Esophagus (tissue), 2 donors: ENCODE measurements at regions not wholly inside any gene's neighbourhood (a gene's known extent, or its start where the extent isn't known, plus 50 kb on each side); places are given as distances from the start of the nearest gene placed in this dataset.

Experiments
- H3K27ac ChIP-seq, 2 donors: one replicate each; pipeline ENCODE4 v1.5.1; 2013; ENCODE audit warnings: low read depth in 2 of 2, mild to moderate bottlenecking in 2 of 2, inconsistent platforms in 1 of 2, low read length in 1 of 2, moderate library complexity in 1 of 2
- H3K27me3 ChIP-seq, 2 donors: one replicate each; pipeline ENCODE4 v1.6.1; 2013; ENCODE audit warnings: low read length in 2 of 2, control low read depth in 1 of 2, mild to moderate bottlenecking in 1 of 2; ENCODE audit not compliant: insufficient read depth in 2 of 2, control insufficient read depth in 1 of 2
- H3K36me3 ChIP-seq, 2 donors: one replicate each; pipeline ENCODE4 v1.6.1; 2013; ENCODE audit warnings: low read length in 1 of 2; ENCODE audit not compliant: control insufficient read depth in 2 of 2, insufficient read depth in 2 of 2
- H3K4me1 ChIP-seq, 2 donors: one replicate each; pipeline ENCODE4 v1.6.1; 2013; ENCODE audit warnings: low read length in 1 of 2; ENCODE audit not compliant: control insufficient read depth in 2 of 2, insufficient read depth in 2 of 2
- H3K4me3 ChIP-seq, 2 donors: one replicate each; pipeline ENCODE4 v1.5.1; 2013; ENCODE audit warnings: low read length in 2 of 2, mild to moderate bottlenecking in 2 of 2, low read depth in 1 of 2, moderate library complexity in 1 of 2
- H3K9me3 ChIP-seq, 2 donors: one replicate each; pipeline ENCODE4 v1.6.1; 2013; ENCODE audit warnings: mild to moderate bottlenecking in 2 of 2, low read depth in 1 of 2, low read length in 1 of 2, moderate library complexity in 1 of 2; ENCODE audit not compliant: control insufficient read depth in 2 of 2, insufficient read depth in 1 of 2
- WGBS, 2 donors: extraction: QIAGEN DNeasy Blood & Tissue Kit; methylation state at CpG; one replicate each; pipeline ENCODE4 v1.1.7; 2013; 5-methylcytosine and 5-hydroxymethylcytosine counted together
- donor health status: healthy with polysubstance abuse.
- donor health status: Bipolar disorder and iron deficiency.

DNA sequence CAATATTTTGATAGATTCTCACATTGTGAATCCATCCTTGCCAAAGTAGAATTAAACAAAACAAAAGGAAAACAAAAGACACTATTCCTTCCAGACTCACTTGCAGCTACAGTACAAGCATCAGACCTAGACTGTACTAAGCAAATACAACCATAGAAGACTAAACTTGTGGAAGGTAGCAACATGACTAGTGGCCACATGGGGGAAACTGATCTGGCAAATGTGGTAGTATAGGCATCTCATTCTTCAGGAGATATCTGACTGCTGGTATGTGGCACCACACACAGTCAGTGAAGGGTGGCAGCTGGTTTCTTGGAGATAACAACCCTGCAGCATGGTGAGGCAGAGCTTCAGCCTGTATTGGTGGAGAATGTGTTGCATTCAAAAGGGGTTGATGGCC is 81.0 kb upstream of the ACVR2A start:
- no peaks in the 10 kb centered on the region for H3K4me1 ChIP-seq
- no peaks in the 10 kb centered on the region for H3K27me3 ChIP-seq
- H3K9me3 ChIP-seq = no peaks in the 10 kb centered on the region
- H3K36me3 ChIP-seq = no peaks in the 10 kb centered on the region
- H3K27ac ChIP-seq = no peak overlapping the region
- H3K4me3 ChIP-seq = no peak overlapping the region

DNA sequence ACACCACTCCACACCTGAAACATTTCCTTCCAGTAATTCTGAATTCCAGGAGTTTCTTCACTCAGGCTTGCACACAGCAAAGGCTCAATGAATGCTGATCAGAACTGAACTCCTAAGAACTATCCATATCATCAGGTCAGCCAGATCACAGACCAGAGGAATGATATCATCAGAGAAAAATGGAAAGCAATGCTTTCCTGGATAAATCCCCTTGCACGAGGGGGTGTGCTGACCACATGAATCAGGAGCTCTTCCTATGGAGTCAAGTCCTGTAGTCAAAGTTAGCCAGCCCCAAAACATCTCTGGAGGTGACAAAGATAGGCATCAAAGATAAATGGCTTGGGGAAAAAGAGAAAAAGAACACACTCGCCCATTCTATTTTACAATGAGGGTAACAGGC is 83.8 kb upstream of the ACVR2A start:
- no peaks in the 10 kb centered on the region for H3K9me3 ChIP-seq

DNA sequence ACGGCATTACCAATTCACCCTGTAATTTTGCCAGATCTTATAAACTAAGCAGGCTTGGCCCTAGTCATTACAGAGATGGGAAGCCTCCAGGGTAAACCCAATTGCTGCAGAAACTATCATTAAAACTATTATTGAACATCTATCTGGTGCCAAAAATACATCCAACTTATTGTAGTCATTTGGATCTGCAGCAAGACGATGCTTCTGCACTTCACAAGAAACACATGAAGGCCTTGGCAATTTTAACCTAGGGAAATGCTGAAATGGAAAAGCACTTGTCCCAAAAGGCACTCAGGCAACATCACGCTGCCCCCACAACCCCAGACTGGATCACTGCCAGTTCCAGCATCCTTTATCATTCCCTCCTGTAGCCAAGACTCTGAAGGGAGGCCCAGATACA is 85.3 kb upstream of the ACVR2A start:
- no peaks in the 10 kb centered on the region for H3K27me3 ChIP-seq
- no peak overlapping the region for H3K27ac ChIP-seq
- no peaks in the 10 kb centered on the region for H3K36me3 ChIP-seq
- H3K9me3 ChIP-seq = no peaks in the 10 kb centered on the region
- 53 to 69% methylated on average over 3 of the region's 3 CpGs for WGBS, 2 donors
- no peaks in the 10 kb centered on the region for H3K4me1 ChIP-seq
- no peak overlapping the region for H3K4me3 ChIP-seq

More for the DNA sequence above, 83.8 kb upstream of the ACVR2A start:
- no peak overlapping the region for H3K27ac ChIP-seq
- no peaks in the 10 kb centered on the region for H3K4me1 ChIP-seq
- no peaks in the 10 kb centered on the region for H3K36me3 ChIP-seq
- 73 to 77% methylated on average over 2 of the region's 2 CpGs for WGBS, 2 donors
- H3K4me3 ChIP-seq = no peak overlapping the region
- no peaks in the 10 kb centered on the region for H3K27me3 ChIP-seq

DNA sequence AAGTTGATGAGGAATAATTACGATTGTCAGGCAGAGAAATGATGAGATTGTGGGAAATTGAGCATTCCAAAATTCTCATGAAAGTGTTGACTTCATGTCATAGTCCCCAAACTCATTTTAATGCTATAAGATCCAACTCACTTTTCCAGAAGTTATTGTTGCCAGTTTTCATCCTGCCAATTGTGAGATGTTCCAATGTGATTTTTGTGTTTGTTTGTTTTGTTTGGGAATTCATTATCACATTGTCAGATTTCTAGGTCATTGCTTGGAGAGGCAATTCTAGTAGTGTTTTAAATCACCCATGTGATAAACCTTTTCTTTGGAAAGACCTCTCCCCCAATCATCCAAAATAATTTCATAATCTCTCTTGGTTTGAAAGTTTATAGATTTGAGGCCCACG is 86.0 kb upstream of the ACVR2A start:
- H3K4me3 ChIP-seq = no peak overlapping the region
- H3K9me3 ChIP-seq = no peaks in the 10 kb centered on the region
- H3K36me3 ChIP-seq = no peaks in the 10 kb centered on the region
- H3K27ac ChIP-seq = no peak overlapping the region
- H3K27me3 ChIP-seq = no peaks in the 10 kb centered on the region
- WGBS, 2 donors = 85 to 86% methylated on average over 2 of the region's 2 CpGs
- no peaks in the 10 kb centered on the region for H3K4me1 ChIP-seq

DNA sequence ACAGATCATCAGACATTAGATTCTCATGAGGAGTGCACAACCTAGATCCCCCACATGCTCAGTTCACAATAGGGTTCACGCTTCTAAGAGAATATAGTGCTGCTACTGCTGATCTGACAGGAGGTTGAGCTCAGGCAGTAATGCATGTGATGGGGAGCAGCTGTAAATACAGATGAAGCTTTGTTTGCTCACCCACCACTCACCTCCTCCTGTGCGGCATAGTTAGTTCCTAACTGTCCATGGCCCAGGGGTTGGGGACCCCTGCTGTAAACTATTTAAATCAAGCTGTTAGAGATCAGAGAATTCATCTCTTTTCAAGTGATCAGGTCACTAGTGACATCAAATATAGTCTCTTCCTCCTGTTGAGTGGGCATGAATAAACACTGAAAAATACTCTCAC is 88.8 kb upstream of the ACVR2A start:
- no peaks in the 10 kb centered on the region for H3K9me3 ChIP-seq
- no peaks in the 10 kb centered on the region for H3K27me3 ChIP-seq
- H3K27ac ChIP-seq = no peak overlapping the region
- WGBS, 2 donors = 79 to 84% methylated on average over 2 of the region's 2 CpGs
- no peaks in the 10 kb centered on the region for H3K4me1 ChIP-seq
- no peaks in the 10 kb centered on the region for H3K36me3 ChIP-seq
- H3K4me3 ChIP-seq = no peak overlapping the region

DNA sequence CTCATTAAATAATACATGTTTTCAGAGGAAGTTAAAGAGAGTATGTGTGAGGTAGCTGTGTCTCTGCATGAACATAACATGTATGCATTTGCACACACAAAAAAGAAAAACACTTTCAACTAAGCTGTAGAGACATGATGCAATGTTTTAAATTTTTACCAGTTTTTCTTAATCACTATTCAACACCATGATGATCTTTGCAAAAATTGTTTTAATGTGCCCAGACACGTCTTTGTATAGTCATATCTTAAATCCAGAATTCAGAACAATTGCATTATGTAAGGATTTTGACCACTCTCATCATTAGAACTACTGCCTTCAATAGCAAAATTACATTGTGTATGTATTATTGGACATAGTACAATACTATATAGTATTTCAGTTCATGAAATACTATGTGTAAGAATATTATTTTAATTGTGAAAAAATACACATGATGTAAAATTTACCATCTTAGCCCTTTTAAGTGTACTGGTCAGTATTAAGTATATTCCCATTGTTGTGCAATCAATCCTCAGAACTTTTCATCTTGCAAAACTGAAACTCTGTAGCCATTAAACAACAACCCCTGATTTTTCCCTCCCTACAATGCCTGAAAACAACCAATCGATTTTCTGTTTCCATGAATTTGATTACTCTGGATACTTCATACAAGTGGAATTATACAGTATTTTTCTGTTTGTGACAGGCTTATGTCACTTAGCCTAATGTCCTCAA is 104.5 kb upstream of the ACVR2A start:
- no peaks in the 10 kb centered on the region for H3K4me1 ChIP-seq
- H3K36me3 ChIP-seq = no peaks in the 10 kb centered on the region
- H3K27me3 ChIP-seq = no peaks in the 10 kb centered on the region
- 74 to 85% methylated on average over 2 of the region's 2 CpGs for WGBS, 2 donors
- no peaks in the 10 kb centered on the region for H3K9me3 ChIP-seq
- H3K4me3 ChIP-seq = no peak overlapping the region
- H3K27ac ChIP-seq = no peak overlapping the region

DNA sequence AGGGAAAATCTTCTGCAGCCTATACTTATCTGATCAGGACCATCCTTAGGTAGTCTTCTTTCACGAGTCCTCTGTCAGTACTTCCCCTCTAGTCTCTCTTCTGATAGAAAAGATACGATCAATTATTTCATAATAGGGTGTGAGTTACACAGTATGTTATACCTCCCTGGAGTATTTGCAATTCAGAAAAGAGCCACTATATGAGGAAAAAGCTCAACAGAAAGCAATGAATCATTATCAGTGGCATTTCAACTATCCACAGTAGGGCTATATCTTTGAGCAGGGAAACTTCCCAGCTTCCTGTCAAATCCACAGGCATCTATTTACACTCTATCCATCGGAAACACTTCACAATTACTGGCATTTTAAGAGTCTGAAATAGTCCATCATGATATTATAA is 105.3 kb upstream of the ACVR2A start:
- Histone ChIP-seq H3K9me3 (no peaks in the 10 kb centered on the region), H3K4me3 (no peak overlapping the region), H3K27ac (no peak overlapping the region), H3K27me3 (no peaks in the 10 kb centered on the region), H3K4me1 (no peaks in the 10 kb centered on the region), H3K36me3 (no peaks in the 10 kb centered on the region)
- 51 to 55% methylated on average over 3 of the region's 3 CpGs for WGBS, 2 donors

DNA sequence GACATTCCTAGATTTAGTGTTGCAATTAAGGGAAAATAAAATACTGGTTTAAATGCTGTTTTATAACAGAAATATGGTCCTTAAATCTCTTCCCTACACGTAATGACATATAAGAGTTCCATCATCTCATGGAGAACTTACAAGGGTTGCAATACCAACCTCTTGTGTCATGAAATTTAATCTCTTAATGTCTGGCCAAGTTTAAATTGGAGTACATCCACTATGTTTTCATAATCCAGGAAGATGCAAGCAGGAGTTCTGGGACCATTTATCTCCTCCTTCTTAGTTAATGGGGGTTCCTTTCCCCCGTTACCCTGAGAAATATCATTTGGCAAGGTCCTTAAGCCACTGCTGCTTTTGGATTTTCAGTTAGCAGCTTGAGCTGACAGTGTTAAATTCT is 126.0 kb upstream of the ACVR2A start:
- H3K9me3 ChIP-seq = no peaks in the 10 kb centered on the region
- H3K36me3 ChIP-seq = no peaks in the 10 kb centered on the region
- H3K27me3 ChIP-seq = no peaks in the 10 kb centered on the region
- H3K27ac ChIP-seq = no peak overlapping the region
- H3K4me1 ChIP-seq = no peaks in the 10 kb centered on the region
- no peak overlapping the region for H3K4me3 ChIP-seq
- 43 to 47% methylated on average over 2 of the region's 2 CpGs for WGBS, 2 donors

DNA sequence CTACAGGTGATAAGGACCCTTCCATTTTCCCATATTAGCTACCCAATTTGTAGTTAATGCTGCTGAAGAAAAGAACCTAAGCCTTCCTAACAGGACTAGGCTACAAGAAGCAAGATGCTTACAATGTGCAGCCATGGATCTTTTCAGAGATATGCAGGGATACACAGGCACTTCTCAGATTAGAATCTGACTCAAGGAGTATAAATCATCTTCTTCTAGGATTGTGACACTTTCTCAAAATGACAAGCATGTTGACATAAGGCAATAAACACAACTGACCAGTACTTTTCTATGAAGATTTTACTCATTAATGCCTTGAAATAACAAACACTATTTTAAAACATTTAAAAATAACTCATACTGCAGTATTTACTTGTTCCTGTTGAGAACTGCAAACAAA is 127.9 kb upstream of the ACVR2A start:
- H3K9me3 ChIP-seq = no peaks in the 10 kb centered on the region
- H3K36me3 ChIP-seq = no peaks in the 10 kb centered on the region
- no peaks in the 10 kb centered on the region for H3K27me3 ChIP-seq
- no peak overlapping the region for H3K27ac ChIP-seq
- no peak overlapping the region for H3K4me3 ChIP-seq
- H3K4me1 ChIP-seq = no peaks in the 10 kb centered on the region

DNA sequence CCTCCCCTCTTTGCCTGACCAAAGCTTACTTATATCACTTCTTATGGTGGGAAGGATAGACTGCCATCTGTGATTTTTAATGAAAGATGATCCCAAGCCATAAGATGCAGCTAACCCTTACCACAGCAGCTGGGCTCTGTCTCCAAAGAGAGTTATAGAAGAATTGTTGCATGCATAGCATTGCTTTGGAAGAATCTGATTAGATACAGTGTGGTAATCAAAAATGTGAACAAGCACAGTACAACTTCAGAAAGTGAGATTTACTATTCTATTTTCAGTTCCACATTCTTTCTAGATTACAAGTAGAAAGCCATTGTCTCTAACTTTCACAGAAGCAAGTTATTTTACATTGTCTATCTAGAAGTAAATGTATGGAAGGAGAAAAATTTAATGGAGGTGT is 129.0 kb upstream of the ACVR2A start:
- Histone ChIP-seq H3K27ac (no peak overlapping the region), H3K4me3 (no peak overlapping the region), H3K27me3 (no peaks in the 10 kb centered on the region), H3K9me3 (no peaks in the 10 kb centered on the region), H3K36me3 (no peaks in the 10 kb centered on the region), H3K4me1 (no peaks in the 10 kb centered on the region)
